ENCODE measurements at regions not wholly inside any gene's neighbourhood (a gene's known extent, or its start where the extent isn't known, plus 50 kb on each side); places are given as distances from the start of the nearest gene placed in this dataset.
"Not testable (repeated sequence)": the region's sequence is repeated elsewhere in the genome, so short reads cannot be mapped to it uniquely, and the experiment has no call there.

DNA sequence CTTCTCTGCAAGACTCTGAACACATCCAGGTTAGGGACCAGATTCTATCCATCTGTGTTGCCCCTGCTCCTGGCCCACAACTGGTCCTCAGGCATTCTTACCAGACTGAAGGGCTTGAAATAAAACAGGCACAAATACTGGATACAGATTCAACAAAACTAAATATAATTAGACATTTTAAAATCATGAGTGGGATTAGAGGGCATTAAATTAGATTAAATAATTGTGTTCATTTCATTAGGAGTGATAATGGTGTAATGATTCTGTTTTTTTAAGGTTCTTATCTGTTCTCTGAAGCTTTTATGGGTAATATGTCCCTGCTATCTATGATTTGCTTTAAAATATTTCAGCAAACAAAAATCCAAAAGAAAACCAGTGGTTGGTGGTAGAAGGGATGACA, 226.5 kb downstream of the IRS1 start:
- no peak for DNase-seq

- no peak for DNase-seq
Observed at GRCh38 chr2:226564667-226565066, 235.0 kb downstream of the IRS1 start.

DNA sequence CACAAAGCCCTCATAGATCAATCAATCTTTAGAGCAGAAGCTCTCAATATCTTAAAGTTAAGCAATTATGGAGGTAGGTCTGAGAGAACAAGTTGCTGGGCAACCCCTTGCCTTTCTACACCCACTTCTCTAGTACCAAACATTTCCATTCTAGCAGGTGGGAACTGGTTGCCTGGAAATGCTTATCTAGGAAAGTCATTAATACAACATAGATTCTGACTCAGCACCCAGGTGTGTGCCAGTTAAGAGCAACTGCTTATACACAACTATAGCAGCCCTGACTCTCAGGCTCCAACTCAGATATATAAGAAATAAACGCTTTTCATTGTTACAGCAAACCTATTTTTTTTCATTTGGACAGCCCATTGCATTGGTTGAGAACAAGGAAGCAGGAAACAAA, 237.7 kb downstream of the IRS1 start:
- no peak for DNase-seq

GRCh38 chr2:226560325-226560724, 239.3 kb downstream of the IRS1 start:
- DNase-seq, result no peak

DNA sequence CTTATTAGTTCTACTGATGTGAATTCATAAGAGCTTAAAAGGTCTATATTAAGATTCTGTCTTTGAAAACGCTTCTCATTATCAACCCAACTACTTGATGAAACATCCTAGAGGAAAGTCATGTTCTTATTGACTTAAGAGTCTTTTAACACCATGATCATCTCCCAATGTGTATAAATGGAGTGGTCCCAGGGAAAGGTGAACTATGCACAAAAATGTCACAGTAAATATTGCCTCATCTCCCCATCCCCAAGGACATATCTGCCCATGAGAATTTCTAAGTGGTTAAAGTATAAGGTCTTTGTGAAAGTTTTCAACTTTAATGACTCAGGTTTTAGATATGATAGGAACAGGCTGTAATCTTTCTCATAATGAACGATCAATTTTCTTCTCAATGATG, 240.1 kb downstream of the IRS1 start:
- DNase-seq, result no peak

DNA sequence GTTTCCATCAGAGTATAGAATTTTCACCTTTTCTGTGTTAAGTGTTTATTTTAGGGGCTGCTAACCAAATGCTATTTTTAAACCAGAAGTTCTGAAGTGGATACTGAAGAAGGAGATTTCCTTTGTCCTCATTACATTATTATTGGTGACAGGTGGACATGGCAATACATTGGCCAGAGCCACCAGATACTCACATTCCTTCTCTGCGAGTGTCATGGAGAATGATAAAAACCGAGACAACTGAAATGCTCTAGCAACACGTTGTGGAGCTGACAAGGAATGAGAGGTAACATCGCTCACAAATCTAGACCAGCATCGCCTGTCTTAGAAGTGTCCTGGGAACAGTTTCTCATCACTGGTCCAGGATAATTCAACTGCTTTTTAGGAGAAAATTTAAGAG, 241.2 kb downstream of the IRS1 start:
- no peak for DNase-seq

GRCh38 chr2:226556050-226556449, 243.6 kb downstream of the IRS1 start:
- DNase-seq, result no peak

DNA sequence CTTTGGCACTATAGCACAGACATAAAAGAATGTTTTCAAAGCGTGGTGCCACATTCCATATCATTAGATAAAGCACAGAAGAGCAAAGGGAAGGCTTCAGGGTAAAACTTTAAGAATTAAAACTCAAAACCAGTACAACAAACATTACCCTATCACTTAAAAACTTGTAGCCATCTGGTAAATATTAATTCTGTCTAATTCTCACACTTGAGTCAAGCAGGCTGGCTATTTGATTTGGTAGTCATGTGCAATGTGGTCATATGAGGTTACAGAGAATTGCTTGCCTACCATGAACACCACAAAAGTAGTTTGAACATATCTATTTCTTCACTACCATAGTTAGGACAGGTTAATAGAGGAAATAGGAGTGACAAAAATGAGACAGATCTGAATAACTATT, 244.9 kb downstream of the IRS1 start:
- DNase-seq, result no peak

DNA sequence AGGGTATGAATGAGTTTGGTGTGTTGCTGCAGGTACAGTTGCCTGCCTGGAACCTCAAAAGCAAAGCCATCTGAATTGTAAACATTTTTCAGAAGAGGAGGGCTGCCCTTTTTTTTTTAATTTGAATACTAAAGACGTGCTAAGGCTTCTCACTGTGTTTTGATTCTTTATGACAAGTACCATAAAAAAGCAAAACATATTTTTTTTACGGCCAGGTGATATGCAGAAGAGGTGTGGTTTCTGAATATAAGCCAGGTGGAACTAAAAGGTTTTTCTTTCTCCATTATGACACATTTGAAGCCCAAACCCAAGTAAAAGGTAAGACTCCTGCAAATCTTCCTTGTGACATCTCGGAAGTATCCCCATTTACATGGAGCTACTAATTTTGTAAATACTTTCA, 246.3 kb downstream of the IRS1 start:
- no peak for DNase-seq

GRCh38 chr2:226552571-226553285, 246.9 kb downstream of the IRS1 start:
- DNase-seq, result no peak

- no peak for DNase-seq
Observed at GRCh38 chr2:226551522-226552250, 247.9 kb downstream of the IRS1 start.

DNA sequence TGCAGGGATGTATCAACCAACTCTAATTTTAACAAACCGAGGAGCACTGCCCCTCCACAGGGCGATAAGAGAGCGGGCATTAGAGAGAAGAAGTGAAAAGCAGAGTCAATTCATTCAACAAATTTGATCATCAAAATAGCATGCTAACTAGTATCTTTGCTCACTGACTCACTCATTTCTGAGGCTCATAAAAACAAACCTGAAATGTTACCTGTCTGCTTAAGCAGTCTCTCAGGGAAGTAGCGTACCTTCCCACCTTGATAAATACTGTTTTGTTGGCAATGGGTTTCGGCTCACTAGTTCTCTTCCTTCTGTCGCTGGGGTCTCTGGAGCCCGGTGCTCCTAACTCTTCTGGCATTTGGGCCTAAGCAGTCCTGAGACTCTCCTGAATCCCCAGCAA, 248.8 kb downstream of the IRS1 start:
- DNase-seq, result no peak

DNA sequence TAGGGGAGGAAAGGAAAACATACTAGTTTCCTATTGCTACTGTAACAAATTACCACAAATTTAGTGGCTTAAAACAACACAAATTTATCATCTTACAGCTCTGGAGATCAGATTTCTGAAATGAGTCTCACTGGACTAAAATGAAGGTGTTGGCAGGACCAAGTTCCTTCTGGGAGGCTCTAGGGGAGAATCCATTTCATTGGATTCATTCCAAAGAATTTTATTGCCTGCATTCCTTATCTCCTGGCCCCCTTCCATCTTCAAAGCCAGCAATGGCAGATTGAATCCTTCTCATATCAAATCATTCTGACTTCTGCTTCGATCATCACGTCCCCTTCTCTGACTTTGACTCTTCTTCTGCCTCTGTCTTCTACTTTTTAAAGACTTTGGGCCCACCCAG, 250.9 kb downstream of the IRS1 start:
- DNase-seq, result no peak

DNA sequence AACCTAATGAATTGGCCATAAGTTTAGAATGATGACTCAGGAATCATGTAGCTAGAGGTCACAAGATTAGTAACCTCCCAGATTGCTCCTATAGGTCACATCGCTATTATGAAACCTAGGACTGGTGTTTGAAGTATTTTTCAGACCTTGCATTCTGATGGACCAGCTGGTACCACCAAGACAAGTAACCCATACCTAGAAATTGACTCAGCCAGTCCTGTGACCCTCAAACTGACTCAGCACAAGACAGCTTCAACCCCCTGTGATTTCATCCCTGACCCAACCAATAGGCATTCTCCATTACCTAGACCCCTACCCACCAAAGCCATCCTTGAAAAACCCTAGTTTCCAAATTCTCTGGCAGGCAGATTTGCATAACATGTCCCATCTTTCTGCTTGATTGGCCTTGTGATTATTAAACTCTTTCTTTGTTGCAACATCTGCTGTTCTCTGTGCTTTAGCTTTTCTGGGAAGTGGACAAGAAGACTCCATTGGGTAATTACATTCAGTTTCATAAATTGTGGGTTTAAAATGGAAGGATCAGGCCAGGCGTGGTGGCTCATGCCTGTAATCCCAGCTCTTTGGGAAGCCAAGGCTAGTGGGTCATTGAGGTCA, 254.9 kb downstream of the IRS1 start:
- DNase-seq, result no peak

GRCh38 chr2:226540204-226540994, 259.2 kb downstream of the IRS1 start:
- DNase-seq, result no peak

DNA sequence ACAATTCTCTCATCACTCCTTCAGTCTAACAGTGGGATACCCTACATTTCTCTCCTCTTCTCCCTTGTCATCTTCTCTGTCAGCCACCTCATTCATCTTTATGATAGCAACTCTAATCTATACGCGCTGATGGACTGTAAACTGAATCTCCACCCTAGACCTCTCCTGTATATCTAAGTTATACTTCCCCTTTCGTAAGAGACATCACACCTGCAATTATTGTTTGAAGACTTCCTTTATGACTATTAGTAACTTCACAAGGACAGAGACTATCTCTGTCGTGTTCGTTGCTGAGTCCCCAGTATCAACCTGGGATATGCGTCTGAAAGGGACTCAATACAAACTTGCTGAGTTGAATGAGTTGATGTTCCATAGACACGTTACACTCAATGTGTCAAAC, 263.2 kb downstream of the IRS1 start:
- no peak for DNase-seq

GRCh38 chr2:226532976-226533375, 266.6 kb downstream of the IRS1 start:
- DNase-seq, result not testable (repeated sequence)

DNA sequence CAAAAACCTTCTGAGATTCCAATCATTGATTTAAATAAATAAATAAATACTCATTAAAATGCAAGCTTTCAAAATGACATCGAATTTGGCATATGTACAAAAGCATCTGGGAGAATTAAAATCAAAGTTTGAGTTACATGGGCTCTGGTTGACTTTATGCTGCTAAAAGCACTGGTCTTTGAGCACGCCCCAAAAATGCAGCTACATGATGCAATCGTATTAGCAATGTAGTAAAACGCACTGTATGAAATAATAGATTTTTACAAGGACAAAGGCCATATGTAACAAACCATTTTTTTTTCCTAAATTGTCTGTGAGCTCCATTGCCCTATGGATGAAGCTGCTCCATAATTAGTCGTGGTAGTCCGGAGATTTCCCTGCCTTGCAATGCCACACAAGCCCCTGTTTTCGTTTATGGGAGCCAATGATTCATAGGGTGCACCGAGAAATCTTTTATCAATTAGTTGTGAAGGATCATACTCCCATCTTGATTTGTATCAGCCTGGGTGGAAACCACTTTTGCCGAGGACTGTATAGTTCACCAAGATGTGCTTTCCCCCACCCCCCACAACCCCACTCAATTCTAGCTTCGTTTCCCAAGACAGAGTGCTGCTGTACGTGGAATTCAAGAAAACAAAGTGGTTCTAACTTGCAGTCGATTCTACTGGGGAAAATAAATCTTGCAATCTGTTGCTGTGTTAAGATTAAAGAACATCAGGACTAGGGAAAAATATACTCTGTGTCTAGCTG, 268.4 kb downstream of the IRS1 start:
- no peak for DNase-seq

DNA sequence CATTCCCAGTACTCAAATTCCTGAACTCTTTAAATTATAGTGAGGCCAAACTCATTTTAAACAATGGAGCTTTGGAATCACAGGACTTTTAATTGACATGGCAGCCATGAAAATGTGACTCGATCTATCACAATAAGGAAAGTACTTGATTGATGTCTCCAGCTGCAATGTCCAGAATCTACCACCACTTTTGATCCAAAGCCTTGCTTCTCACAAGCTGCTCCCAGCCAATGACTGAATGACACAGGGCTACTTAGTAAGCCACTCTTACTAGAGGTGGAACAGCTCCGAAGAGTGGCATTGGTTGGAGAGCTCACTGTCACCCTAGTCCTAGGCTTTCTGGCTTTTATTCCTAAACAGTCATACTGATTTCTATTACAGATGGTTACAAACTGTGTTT, 270.1 kb downstream of the IRS1 start:
- DNase-seq, result no peak

DNA sequence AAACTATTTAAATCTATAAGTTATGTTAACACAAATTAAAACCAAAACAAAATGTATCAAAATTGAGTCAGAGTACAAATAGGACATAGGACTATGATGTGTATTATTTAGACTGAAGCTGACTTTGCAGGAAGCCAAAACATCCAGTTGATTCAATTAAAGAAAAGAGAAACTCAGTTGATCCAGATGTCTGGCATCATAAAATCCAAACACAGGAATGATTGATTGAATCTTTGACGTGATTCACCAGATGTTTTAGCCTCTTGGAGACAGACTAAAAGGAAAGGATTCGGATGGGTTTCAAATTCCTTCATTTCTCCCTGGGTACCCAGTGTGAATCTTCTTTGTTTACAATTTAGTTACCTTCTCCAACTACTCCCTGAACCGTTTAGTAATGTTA, 272.9 kb downstream of the IRS1 start:
- DNase-seq, result no peak

- DNase-seq, result no peak
Observed at GRCh38 chr2:226524381-226524843, 275.2 kb downstream of the IRS1 start.

DNA sequence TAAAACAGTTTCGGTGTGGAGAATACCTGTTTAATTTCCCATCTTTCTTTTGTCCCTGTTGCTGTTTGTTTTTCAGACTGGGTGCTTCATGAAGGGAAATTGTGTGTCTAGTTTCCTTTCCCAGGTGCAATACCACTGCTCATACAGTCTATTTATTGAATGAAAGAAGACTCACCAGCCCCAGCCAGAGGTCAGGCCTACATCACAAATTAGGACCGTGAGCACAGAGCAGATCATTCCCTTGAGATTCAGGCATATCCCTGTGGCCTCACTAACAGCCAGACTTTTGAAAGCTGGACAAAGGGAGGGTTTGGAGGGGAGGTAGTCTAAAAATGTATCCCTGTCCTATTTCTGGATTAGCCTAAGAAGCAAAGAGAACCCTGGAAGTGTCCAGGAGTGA, 278.9 kb downstream of the IRS1 start:
- no peak for DNase-seq

All from activated CD4-positive, CD25-positive, alpha-beta regulatory T cell (primary cell).